ENCODE measurements at regions not wholly inside any gene's neighbourhood (a gene's known extent, or its start where the extent isn't known, plus 50 kb on each side); places are given as distances from the start of the nearest gene placed in this dataset.

DNA sequence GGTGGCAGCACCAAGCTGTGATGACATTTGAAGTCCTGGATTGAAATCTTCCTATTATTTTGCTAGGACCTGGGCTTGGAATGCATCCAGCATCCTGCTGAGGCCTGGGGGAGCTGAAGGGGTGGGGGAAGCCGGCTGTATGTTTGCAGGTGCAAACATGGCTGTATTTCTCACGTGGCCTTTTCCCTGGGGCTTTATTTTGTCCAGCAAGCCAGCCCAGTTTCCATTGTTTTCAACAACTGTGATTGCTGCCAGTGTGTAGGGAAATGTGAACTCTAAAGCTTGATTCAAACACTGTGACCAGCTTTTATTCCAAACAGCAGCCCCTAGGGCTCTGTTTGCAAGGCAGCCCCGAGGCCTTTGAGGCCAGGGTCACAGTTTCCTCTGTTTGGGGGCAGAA is 683.0 kb downstream of the DHX35 start:
- Histone ChIP-seq H3K27me3 (ENCODE audit: control insufficient read depth in 2 of 2, insufficient read depth in 2 of 2, low read length in 2 of 2) (peaks cover 0 to 2% of the 10 kb centered on the region in 2 experiments), H3K36me3 (ENCODE audit: control insufficient read depth in 2 of 2, extremely low read depth in 1 of 2, insufficient read depth in 2 of 2, low read length in 2 of 2) (no peaks in the 10 kb centered on the region), H3K27ac (ENCODE audit: insufficient read depth, low read depth, low read length) (no peak overlapping the region), H3K4me1 (ENCODE audit: control insufficient read depth, extremely low read depth, insufficient read depth, low read length) (no peaks in the 10 kb centered on the region), H3K4me3 (replicated peaks in 1 of 3; ENCODE audit: insufficient read depth in 1 of 3, low read depth in 1 of 3, low read length in 3 of 3) (no peak overlapping the region), H4K20me1 (replicated peaks; ENCODE audit: control insufficient read depth, extremely low read depth, insufficient read depth, low read length) (no peaks in the 10 kb centered on the region), H3K4me2 (ENCODE audit: insufficient read depth, low read length) (no peak overlapping the region), H3K79me2 (ENCODE audit: control insufficient read depth, insufficient read depth, low read length) (no peaks in the 10 kb centered on the region), H3K9ac (replicated peaks; ENCODE audit: extremely low read depth, insufficient read depth, low read length) (no peak overlapping the region), H2AFZ (ENCODE audit: low read depth, low read length) (no peak overlapping the region), H3K9me1 (replicated peaks; ENCODE audit: control insufficient read depth, extremely low read depth, insufficient read depth, low read length) (no peaks in the 10 kb centered on the region), H3K9me3 (replicated peaks; ENCODE audit: control insufficient read depth, insufficient read depth, low read length) (no peaks in the 10 kb centered on the region)
- DNase-seq (ENCODE audit: low read depth, low spot score) (peak; percentile 51), FAIRE-seq (no peak)
- BruUV-seq (replicated peaks), result no TSS peak
- TF ChIP-seq FOS (IDR thresholded peaks at IDR 0.05; ENCODE audit: borderline replicate concordance, insufficient read depth, low read length) (no peak), GATA2 (IDR thresholded peaks at IDR 0.05; ENCODE audit: insufficient read depth, insufficient read length, low read depth, low read length) (no peak), POLR2AphosphoS5 (IDR thresholded peaks at IDR 0.05; ENCODE audit: insufficient read depth, low read depth, low read length) (no peak), POLR2A (IDR thresholded peaks at IDR 0.05; ENCODE audit: low read depth, low read length) (no peak), MYC (IDR thresholded peaks at IDR 0.05; ENCODE audit: low read depth, low read length) (no peak), JUN (IDR thresholded peaks at IDR 0.05; ENCODE audit: borderline replicate concordance, insufficient read depth, insufficient read length, low read depth) (no peak), EZH2 (IDR thresholded peaks at IDR 0.05; ENCODE audit: borderline replicate concordance, low read depth, low read length, severe bottlenecking) (no peak)
- TF ChIP-seq, protein P1, sequence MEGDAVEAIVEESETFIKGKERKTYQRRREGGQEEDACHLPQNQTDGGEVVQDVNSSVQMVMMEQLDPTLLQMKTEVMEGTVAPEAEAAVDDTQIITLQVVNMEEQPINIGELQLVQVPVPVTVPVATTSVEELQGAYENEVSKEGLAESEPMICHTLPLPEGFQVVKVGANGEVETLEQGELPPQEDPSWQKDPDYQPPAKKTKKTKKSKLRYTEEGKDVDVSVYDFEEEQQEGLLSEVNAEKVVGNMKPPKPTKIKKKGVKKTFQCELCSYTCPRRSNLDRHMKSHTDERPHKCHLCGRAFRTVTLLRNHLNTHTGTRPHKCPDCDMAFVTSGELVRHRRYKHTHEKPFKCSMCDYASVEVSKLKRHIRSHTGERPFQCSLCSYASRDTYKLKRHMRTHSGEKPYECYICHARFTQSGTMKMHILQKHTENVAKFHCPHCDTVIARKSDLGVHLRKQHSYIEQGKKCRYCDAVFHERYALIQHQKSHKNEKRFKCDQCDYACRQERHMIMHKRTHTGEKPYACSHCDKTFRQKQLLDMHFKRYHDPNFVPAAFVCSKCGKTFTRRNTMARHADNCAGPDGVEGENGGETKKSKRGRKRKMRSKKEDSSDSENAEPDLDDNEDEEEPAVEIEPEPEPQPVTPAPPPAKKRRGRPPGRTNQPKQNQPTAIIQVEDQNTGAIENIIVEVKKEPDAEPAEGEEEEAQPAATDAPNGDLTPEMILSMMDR (IDR thresholded peaks at IDR 0.05; ENCODE audit: extremely low read depth in 1 of 2, insufficient read depth in 1 of 2, low read depth in 1 of 2, low read length in 2 of 2), result no peak
- TF ChIP-seq, protein P2, sequence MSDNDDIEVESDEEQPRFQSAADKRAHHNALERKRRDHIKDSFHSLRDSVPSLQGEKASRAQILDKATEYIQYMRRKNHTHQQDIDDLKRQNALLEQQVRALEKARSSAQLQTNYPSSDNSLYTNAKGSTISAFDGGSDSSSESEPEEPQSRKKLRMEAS (IDR thresholded peaks at IDR 0.05; ENCODE audit: insufficient read depth, insufficient read length), result no peak
- POLR2A ChIA-PET, result no interaction called here
- intact Hi-C loops (cut with micrococcal nuclease) (no loop called here), dilution Hi-C loops (cut with MboI; ENCODE audit: extremely low pct_ligation_motif_present, low sequenced_read_pairs) (no loop called here)
- CTCF ChIA-PET, result interaction anchor here (0.8 to 1.3 kb wide), 3 partner anchors 9 to 17 kb away, joined by 3 to 4 read pairs (median 3); no protein-coding TSS in a partner anchor
